NCI-H146 treated with DMSO at 0.1 percent for 48 hours (cell line): ENCODE measurements at regions not wholly inside any gene's neighbourhood (a gene's known extent, or its start where the extent isn't known, plus 50 kb on each side); places are given as distances from the start of the nearest gene placed in this dataset.
"Not testable (repeated sequence)": the region's sequence is repeated elsewhere in the genome, so short reads cannot be mapped to it uniquely, and the experiment has no call there.

Experiments used
- DNase-seq: peaks from one replicate; lab custom pipeline; 2025; ENCODE audit not compliant: unreplicated experiment; lab: John Stamatoyannopoulos, UW

DNA sequence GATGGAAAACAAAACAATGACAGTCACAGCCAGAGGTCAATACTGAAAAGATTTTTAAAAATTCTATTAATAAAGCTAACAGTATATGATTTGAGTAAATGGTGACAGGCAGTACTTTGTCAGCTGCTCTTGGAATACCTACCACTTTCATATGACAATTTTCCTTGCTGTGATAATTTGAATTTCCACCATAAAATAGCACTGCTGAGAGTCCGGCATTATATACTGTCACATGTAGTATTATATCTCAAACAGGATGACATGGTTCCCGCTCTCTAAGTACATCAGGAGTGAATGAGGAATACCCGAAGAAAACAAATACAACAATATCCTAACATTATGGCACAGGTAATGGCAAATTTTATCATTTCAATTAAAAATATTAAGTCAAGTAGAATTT lies 146.8 kb upstream of the TMPRSS15 start:
- no peak for DNase-seq

DNA sequence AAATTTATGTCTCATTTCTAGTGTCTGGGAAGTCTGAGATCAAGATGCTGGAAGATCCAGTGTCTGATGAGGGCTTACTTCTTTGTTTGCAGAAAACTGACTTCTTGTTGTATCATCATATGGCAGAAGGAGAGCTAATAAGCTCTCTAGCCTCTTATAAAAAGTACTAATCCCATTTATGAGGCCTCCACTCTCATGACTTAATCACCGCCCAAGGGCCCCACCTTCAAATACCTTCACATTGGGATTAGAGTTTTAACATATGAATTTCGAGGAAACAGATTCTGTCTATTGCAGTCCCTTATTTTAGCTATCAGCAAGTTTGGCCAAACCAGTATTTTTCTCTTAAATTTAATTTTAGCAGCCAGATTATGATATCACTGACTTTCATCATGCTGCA lies 150.2 kb upstream of the TMPRSS15 start:
- no peak for DNase-seq

DNA sequence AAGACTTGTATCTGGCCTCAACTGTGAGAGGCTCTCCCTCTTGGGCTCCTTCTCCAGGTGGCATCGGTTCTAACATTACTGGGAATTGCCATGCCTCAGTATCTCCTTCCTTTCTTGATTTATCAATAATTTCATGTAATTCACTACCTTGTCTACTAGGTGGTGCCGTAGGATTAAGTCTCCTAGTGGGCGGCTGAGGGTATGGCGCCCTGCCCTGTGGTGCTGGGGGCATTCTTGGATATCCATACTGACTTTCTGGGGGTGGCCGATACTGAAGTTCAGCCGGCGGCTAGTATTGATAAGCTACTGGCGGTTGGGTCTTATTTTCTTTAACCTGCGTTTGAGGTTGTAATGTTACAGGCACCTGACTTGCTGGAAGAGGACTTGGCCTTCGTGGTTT lies 164.2 kb upstream of the TMPRSS15 start:
- not testable (repeated sequence) for DNase-seq

DNA sequence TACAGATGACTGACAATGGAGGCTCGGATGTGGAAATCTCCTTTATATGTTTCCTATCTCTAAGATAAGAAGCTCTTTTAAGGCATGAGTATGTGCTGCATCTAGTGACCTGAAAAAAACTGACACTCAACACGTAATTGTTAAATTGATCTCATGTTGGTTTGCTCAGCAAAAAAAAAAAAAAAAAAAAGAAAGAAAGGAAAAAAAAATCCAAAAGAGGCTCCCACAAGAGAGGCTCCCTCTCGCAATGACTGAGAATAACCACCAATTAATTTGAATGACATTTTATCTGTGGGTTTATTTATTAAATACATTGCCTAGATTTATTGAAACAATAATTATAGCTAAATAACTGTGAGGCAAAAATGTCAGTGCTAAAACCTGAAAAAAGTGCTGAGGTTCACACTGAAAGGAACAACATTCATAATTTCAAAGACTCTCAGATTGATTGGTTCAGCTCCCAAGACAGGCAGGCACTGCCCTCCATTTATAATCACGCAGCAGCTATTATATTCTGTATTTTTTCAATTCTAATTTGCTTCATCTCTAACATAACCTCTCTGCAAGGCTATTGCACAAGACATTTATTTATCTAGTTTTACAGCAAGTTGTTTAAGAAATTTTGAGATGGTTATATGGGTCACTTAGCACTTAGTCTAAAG lies 184.5 kb upstream of the TMPRSS15 start:
- no peak for DNase-seq

DNA sequence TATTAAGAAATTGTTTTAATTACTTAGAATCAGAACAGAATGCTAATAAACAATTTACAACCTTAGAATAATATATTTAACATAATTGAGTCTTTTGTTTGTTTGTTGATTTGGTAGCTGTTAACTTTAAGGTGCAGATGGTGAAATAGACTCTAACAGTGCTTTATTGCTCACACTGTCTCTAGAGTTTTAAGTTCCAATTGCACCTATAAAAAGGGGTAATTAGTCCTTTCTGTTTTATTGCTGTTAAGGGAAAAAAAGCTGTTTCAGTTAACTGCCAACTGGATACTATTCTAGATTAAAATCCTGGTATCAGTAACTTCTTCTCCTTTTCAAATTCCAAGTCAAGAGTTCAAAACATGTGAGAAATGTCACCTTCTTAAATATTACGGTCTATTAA lies 197.6 kb upstream of the TMPRSS15 start:
- DNase-seq, result no peak

DNA sequence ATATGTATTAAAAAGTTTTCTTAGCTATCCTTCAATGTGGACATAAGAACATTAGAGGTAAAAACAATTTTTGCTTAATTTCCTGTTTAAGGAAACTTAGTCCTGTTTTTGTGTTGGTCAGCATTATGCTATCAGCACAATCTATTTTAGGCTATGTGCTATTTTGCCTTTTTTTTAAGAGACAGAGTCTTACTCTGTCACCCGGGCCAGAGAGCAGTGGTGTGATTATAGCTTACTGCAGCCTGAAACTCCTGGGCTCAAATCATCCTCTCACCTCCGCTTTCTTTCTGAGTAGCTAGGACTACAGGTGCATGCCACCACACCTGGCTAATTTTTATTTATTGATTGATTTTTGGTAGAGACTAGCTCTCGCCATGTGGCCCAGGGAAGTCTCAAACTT lies 199.1 kb upstream of the TMPRSS15 start:
- no peak for DNase-seq

DNA sequence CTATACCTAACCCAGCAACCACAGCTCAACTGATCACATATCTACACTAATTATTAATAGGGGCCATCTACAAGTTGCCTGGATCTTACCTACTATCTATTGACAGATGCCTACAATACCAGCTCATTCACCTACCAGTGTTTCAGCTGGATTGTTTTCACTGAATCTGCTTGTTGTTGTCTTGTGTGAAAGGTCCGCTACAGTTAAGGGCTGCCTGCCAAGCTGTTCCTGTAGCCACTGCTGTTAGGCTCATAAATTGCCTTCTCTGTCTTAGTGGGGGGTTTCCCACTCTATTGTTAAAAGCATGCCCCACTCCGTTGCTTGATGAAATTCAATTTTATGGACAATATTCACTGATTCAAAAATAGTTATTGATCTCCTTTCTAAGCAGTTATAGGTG lies 199.7 kb upstream of the TMPRSS15 start:
- DNase-seq, result peak; percentile 55

DNA sequence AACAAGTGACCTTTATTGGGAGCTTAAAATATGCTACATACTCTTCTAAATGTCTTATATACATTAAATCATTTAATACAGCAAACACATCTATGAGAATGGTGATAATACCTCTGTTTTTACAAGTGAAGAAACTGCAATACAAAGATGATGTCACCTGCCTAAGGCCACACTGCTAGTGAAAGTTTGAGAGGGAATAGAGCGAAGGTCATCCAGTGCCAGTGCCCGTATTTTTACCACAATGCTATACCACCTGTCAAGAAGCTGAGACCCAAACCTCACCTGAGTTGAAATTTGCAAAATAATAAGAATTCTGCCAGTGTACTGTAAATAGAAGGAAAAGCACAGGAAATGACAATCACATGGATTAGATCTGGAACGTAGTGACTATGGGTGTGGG lies 200.4 kb upstream of the TMPRSS15 start:
- no peak for DNase-seq

DNA sequence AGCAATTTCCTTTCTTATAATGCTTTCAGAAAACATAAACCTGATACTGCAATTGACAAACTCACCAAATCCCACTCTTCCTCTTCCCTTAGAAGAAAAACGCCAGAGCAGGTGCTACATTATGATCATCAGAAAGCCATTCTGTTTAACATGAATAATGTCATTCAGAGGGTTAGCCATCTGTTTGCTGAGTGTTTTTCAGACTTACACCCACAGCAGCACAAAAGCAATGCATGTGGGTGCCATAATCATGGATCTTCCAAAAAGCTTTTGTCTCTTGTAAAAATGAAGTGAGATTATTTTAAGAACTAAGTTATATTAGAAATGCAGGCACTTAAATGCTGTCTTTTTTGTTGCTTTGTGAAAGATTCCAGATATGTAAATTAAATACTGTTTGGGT lies 204.6 kb upstream of the TMPRSS15 start:
- peak; percentile 14 for DNase-seq

DNA sequence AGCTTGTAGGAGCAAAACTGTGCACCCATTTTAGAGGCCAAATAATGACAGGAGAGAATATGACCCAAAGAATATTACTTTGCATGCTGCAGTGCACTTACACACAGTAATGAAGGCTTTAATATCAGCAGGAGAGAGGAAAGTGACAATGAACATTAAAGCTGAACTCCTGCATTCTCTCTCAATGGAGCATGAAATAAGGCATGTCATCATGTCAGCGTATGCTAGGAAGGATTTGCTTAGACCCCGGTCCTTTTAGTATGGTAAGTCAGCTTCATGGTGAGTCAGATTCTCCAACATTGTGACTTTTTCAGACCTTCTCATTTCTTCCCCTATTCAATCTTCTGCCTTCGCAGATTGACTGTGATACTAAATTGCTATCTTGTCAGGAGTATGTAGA lies 210.7 kb upstream of the TMPRSS15 start:
- DNase-seq, result no peak

DNA sequence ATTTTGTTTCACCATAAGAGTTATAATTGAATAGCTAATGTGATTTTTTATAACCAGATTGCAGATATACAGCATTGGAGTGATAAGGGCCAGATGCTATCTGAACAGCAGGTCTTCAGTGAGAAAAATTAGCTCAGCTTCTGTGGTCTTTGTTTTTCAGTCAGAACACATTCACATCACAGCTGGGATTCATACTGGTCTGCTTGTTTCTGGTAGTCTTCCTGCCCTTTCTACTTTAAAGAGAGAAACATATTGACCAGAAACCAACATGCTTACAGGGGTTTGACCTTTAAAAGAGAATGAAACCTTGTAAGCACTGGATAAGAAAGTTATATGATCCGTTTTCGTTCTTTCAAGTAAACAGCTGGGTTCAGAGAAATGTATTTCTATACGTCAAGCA lies 213.7 kb upstream of the TMPRSS15 start:
- no peak for DNase-seq

DNA sequence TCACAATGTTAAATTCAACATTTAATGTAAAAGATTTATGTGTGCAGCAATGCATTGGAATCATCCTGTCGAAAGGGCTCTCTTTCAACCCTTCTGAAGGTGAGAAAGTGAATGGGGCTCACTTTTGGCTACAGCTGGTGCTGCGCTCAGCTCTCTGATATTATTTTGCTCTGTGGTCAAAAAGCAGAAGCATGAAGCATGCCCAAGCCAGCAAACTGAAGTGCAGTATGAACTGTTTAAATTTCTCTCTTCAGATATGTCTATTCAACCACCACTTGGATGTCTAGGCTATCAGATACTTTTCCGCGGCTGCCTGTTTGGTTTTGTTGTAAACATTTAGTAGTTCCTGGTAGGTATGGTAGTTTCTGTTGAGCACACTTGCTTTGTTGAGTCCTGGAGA lies 216.9 kb upstream of the TMPRSS15 start:
- DNase-seq, result no peak

DNA sequence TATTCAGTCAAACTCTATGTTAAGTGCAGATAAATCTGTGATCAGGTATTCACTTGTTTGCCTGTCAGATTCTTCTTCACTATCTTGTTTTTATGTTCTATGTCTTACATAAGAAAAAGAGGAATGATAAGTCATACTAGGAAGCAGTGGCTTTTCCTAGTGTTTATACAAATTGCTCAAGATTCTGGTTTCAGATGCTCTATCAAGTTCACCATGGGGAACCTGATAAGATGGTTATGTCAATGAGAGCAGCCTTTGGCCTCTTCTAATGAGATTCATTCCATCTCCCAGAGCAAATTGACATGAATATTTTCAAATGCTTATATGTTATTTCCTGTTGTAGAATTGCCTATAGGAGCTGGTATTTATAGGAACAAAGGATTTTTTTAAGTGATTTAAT lies 218.8 kb upstream of the TMPRSS15 start:
- DNase-seq, result peak; percentile 0

DNA sequence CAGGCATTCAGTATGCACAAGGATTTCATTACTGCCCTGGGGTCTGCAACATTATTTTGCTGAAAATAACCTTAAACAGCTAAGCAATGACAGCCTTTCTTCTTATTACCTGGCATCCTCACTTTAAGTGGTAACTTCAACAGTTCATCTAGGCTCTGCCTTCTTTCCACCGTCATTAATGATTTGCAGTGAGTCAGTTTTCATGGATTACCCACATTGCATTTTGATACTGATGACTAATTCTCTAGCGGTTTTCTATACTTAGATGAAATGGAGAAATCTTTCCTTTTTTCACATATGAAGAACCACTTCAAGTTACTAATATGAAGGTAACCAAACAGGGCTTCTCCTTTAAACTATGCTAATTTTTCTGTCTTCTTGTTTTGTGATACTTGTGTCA lies 226.9 kb upstream of the TMPRSS15 start:
- DNase-seq, result no peak

DNA sequence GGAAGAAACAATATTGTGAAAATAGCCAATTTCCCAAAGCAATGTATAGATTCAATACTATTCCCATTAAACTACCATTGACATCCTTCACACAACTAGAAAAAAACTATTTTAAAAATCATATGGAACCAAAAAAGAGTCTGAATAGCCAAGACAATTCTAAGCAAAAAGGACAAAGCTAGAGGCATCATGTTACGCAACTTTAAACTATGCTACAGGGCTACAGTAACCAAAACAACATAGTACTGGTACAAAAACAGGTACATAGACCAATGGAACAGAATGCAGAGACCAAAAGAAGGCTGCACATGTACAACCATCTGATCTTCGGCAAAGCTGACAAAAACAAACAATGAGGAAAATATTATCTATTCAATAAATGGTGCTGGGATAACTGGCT lies 233.3 kb upstream of the TMPRSS15 start:
- DNase-seq, result no peak

DNA sequence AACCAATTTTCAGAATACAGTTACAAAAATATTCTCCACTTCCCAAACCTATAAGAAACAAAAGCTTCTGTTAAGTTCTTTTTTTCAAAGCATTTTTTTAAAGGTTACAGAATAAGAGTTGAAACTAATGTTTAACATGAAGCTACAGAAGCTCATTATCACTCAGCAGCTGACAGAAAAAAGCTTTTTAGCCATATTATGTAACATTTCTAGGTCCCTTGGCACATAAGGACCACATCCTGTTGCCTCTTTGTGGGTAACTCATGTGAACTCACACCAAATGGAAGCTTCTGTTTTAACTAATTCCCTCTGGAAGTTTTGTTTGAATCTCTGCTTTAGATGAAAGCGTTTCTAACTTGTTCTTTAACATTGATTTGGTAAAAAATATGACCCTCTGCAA lies 242.5 kb upstream of the TMPRSS15 start:
- no peak for DNase-seq

DNA sequence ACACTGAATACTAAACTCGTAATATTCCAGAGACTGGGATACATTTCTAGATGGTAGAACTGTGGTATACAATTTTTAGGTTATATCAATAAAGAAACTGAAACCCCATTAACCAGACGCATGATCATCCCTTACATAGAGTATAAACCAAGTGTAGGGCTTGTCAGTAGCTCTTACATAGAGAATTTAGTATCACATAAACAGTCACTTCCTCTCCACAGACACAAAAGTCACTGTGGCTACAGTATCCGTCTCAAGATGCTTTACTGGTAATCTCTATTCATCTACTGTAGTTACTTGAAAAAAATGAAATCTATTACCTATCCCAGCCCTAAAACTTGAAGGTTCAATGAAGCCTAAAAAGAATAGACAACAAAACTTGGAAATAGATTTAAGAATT lies 252.3 kb upstream of the TMPRSS15 start:
- no peak for DNase-seq

DNA sequence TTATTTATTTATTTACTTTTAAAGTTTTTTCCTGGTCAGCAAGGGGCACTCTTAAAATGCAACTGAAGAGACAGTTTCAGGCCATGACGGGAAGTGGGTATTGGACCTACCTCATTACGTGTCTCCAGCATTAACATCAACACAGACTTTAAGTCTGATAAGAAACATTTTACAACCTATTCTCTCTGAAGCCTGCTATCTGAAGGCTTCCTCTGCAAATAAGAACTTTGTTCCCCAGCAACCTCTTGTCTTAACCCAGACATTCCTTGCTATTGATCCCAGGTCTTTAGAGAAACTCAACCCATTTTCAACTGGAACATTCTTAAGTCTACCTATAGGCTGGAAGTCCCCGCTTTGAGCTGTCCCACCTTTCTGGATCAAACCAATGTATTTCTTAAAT lies 258.3 kb upstream of the TMPRSS15 start:
- no peak for DNase-seq

DNA sequence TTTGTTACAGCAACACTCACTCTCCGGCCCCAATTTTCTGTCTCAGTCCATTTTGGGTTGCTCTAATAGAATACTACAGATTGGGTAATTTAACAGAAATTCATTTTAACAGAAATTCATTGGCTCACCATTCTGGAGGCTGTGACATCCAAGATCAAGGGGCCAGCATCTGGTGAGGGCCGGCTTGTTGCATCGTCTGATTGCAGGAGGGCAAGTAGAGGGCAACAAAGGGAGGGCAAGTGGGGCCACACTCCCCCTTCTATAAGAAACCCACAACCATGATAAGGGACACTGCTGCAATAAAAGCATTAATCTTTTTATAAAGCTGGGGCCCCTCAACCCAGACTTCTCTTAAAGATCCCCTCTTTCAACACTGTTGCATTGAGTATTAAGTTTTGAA lies 260.1 kb upstream of the TMPRSS15 start:
- no peak for DNase-seq

DNA sequence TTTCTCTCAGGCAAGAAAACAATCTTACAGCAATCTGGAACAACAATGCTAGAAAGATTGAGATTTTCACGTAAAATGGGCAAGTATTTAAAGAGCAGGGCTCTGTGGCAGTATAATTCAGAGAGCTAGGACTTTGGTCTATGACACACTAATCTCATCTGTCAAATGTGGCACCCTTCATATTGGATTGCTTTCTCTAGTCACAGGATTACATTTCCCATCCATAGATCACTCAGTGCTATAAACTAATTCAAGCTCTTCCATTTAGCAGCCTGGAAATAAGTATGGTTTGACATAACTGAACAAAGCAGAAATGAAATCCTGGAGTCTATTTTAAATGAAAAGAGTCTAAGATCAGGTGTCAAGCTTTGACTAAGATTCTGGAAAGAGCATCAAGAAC lies 263.1 kb upstream of the TMPRSS15 start:
- no peak for DNase-seq

DNA sequence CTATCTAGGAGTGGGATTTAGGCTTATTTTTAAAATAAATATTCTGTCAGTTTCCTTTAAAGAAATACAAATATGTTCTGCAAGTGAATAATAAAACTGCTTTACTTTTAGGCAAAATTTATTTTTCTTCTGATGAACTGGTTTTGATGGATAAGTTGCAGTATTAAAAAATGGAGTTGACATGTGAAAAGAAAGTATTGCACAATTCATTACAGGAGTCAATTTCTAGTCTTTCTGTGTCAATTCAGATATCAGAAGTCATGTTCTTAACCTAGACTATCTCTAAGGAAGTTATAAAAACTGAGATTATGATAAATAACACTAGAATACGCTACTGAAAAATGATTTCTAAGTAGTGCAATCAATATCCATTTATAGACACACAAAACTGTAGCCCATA lies 270.2 kb upstream of the TMPRSS15 start:
- no peak for DNase-seq

DNA sequence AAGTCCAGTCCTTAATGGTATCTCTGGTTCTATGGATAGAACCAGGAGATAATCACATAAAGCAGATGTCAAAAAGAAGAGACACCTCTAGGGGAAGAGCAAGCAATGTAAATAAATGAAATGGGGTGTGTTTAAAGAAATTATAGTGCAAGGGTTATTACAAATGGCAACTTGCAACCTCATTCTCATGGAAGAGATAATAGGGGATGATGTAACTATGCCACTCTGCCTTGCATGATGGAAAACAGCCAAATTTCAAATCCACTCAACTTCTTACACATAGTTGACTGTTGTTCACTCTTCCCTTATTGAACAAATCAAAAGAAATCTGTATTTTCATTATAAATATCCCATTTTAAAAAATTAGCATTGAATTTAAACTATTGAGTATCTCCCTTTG lies 274.0 kb upstream of the TMPRSS15 start:
- DNase-seq, result peak; percentile 7

DNA sequence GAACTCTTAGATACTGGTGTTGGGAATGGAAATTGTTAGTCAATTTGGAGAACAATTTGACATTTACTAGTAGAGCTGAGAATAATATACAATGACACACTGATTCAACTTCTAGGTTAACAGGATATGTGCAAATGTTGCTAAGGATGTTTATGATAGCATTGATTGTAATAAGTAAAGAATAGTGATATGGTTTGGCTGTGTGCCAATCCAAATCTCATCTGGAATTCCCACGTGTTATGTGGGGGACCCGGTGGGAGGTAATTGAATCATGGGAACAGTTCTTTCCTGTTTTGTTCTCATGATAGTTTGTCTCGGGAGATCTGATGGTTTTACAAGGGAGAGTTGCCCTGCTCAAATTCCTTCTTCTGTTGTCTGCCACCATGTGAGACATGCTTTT lies 302.4 kb upstream of the TMPRSS15 start:
- no peak for DNase-seq

DNA sequence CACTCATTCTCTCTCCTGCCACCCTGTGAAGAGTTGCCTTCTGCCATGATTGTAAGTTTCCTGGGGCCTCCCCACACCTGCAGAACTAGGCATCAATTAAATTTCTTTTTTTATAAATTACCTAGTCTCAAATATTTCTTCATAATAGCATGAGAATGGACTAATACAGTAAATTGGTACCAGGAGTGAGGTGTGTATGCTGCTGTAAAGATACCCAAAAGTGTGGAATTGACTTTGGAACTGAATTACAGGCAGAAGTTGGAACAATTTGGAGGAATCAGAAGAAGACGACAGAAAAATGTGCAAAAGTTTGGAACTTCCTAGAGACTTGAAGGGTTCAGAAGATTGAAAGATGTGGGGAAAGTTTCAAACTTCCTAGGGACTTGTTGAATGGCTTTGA lies 308.1 kb upstream of the TMPRSS15 start:
- DNase-seq, result no peak
